ENCODE measurements at regions not wholly inside any gene's neighbourhood (a gene's known extent, or its start where the extent isn't known, plus 50 kb on each side); places are given as distances from the start of the nearest gene placed in this dataset.
"Not testable (repeated sequence)": the region's sequence is repeated elsewhere in the genome, so short reads cannot be mapped to it uniquely, and the experiment has no call there.

DNA sequence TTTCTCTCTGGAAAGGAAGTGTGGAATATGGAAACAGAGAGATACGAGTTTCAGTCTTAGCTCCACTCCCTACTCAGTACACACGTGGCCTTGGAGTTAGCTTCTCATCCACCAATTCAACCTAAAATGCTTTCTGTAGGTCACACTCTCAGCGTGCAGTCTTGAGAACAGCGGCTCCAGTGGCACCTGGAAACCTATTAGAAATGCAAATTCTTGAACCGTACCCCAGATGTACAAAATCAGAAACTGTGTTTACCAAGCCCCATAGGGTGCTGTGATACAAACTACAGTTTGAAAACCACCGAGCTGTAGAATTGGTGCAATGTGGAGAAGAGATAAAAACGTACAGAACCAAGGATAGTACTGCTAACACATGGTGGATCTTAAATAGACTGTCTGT, 91.1 kb upstream of the SP4 start:
- Histone ChIP-seq H3K4me3 (ENCODE audit: low read depth, low read length) (no peak overlapping the region), H3K9me3 (no peaks in the 10 kb centered on the region)
- TF ChIP-seq, protein P1, sequence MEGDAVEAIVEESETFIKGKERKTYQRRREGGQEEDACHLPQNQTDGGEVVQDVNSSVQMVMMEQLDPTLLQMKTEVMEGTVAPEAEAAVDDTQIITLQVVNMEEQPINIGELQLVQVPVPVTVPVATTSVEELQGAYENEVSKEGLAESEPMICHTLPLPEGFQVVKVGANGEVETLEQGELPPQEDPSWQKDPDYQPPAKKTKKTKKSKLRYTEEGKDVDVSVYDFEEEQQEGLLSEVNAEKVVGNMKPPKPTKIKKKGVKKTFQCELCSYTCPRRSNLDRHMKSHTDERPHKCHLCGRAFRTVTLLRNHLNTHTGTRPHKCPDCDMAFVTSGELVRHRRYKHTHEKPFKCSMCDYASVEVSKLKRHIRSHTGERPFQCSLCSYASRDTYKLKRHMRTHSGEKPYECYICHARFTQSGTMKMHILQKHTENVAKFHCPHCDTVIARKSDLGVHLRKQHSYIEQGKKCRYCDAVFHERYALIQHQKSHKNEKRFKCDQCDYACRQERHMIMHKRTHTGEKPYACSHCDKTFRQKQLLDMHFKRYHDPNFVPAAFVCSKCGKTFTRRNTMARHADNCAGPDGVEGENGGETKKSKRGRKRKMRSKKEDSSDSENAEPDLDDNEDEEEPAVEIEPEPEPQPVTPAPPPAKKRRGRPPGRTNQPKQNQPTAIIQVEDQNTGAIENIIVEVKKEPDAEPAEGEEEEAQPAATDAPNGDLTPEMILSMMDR (IDR thresholded peaks at IDR 0.05; ENCODE audit: low read depth, low read length) = no peak

DNA sequence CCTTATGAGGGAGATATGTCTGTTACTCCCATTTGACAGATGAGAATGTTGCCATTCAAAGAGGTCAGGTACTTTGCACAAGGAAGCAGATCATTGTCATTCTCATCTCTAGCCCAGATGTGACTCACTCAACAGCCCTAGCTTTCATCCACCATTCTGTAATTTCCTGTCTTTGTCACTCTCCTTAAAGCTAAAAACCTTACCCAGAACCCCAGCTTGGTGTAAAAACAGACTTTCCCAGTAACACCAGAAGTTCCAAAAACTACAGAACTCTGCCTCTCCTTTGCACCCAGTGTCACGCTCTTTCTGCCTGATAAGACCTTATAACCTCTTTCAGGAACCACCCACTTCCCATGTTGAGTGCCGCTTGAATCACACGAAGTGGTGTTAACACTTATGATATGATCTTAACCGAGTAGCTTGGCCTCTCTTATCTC, 89.1 kb upstream of the SP4 start:
- Histone ChIP-seq H3K27me3 (peaks cover 4% of the 10 kb centered on the region; the same call in 1 of the 2 replicates), H3K36me3 (no peaks in the 10 kb centered on the region), H3K4me3 (ENCODE audit: low read depth, low read length) (no peak overlapping the region), H3K9me3 (no peaks in the 10 kb centered on the region), H3K4me1 (no peaks in the 10 kb centered on the region)
- no peak for DNase-seq
- TF ChIP-seq, protein P1 (IDR thresholded peaks at IDR 0.05; ENCODE audit: low read depth, low read length) = no peak

More for the DNA sequence above, 91.1 kb upstream of the SP4 start:
- no peak for DNase-seq
- H3K36me3 ChIP-seq = no peaks in the 10 kb centered on the region
- no peaks in the 10 kb centered on the region for H3K4me1 ChIP-seq
- peaks cover 4% of the 10 kb centered on the region; the same call in 1 of the 2 replicates for H3K27me3 ChIP-seq

GRCh38 chr7:21344900-21345299, 83.0 kb upstream of the SP4 start:
- H3K4me1 ChIP-seq; DNase-seq; H3K9me3 ChIP-seq; H3K36me3 ChIP-seq; H3K27me3 ChIP-seq; H3K4me3 ChIP-seq (ENCODE audit: low read depth, low read length): not testable (repeated sequence)

- H3K9me3 ChIP-seq = no peaks in the 10 kb centered on the region
- H3K27me3 ChIP-seq = no peaks in the 10 kb centered on the region
- H3K4me1 ChIP-seq = no peaks in the 10 kb centered on the region
- H3K4me3 ChIP-seq (ENCODE audit: low read depth, low read length) = no peak overlapping the region
- TF ChIP-seq, protein P1 (IDR thresholded peaks at IDR 0.05; ENCODE audit: low read depth, low read length) = no peak
- no peaks in the 10 kb centered on the region for H3K36me3 ChIP-seq
- no peak for DNase-seq
Measured at GRCh38 chr7:21345361-21345760, 82.5 kb upstream of the SP4 start.

DNA sequence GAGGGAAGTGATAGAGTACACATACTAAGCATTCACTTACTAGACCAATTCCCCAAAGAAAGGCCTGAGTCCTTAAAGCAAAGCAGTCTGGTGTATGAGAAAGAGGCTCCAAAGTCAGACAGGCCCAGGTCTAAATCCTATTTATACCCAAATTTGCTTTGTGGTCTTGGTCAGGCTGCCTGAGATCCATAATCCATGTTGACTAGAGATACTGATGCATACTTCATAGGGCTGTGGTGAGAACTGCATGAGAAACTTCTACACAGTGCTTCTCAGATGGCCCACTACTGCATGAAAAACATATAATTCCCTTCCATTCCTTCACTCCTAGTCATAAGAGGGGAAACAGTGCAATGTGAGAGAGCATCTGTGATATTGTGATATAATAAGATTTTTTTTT, 81.6 kb upstream of the SP4 start:
- H3K27me3 ChIP-seq = no peaks in the 10 kb centered on the region
- H3K36me3 ChIP-seq = no peaks in the 10 kb centered on the region
- no peaks in the 10 kb centered on the region for H3K9me3 ChIP-seq
- no peaks in the 10 kb centered on the region for H3K4me1 ChIP-seq
- DNase-seq = no peak
- H3K4me3 ChIP-seq (ENCODE audit: low read depth, low read length) = no peak overlapping the region
- TF ChIP-seq, protein P1 (IDR thresholded peaks at IDR 0.05; ENCODE audit: low read depth, low read length) = no peak

DNA sequence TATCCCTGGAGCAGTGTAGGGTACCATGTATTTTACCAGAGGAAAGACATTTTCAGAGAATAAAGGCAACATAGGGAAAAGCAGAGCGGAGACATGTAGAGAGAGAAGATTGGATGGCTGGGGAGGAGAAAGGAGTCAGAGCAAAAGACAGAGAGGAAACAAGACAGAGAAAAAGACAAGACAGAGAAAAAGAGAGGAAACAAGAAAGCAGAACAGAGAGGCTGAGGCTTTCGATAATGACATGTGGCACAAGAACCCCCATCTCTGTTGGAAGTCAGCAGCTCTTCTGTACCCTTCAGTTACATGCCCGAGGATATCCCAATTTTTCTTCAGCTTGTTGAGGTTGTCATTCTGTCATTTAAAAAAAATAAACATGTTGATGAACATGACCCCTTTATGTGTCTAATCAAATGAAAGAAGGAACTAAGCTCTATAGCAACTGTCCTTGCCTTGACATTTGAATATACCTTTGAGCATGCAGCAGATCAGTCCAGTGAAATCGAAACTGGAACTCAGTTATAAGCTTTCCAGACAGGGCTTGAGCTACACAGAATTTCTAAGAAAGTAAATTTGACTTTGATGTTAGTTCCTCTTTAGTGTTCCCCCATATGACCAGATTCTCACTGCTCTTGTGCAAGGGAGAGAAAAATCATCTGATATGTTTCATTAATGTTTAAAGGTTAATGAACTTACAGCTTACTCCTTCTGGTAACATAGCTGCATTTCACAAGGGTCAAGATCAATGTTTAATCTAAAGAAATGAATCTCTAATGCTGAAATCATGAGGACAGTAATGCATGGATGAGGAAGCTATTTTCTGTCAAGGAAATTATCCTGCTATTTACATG, 75.1 kb upstream of the SP4 start:
- no peak for DNase-seq
- Histone ChIP-seq H3K27me3 (peaks cover 6% of the 10 kb centered on the region), H3K4me3 (ENCODE audit: low read depth, low read length) (no peak overlapping the region), H3K4me1 (no peaks in the 10 kb centered on the region), H3K9me3 (no peaks in the 10 kb centered on the region), H3K36me3 (no peaks in the 10 kb centered on the region)
- TF ChIP-seq, protein P1 (IDR thresholded peaks at IDR 0.05; ENCODE audit: low read depth, low read length) = no peak

All from BE2C (cell line).